K562 (cell line): ENCODE measurements at regions not wholly inside any gene's neighbourhood (a gene's known extent, or its start where the extent isn't known, plus 50 kb on each side); places are given as distances from the start of the nearest gene placed in this dataset.

ENCODE experiments used
- ATAC-seq: fragments of 200-7000 bp; cut with Tn5 transposase; 3 replicates; pipeline ENCODE4 v1.9.1; 2020; ENCODE audit warnings: moderate library complexity
- BruUV-seq: library from RNA; stranded (reverse); fragments of 400-500 nt; replicated peaks from 2 replicates; lab custom pipeline; 2021; lab: Mats Ljungman, UMichigan
- CTCF ChIA-PET: fragments of 300-600 bp; formaldehyde crosslinking; extraction: SDS; loops from one replicate; lab custom pipeline; 2021; ENCODE audit warnings: low intra/inter-chr PET ratio; lab: Yijun Ruan, JAX
- POLR2A ChIA-PET: fragments of 300-600, 350-650 bp; sonication (Branson Sonifier 250); formaldehyde crosslinking; extraction: SDS; loops from one replicate; lab custom pipeline; 2021; ENCODE audit warnings: antibody characterized with exemption, inconsistent platforms; lab: Yijun Ruan, JAX
- DNase-seq, 4 experiments: peaks; one replicate each; pipeline versions ENCODE4 v3.0.0 to v3.0.0-alpha.2; 2011 to 2018; ENCODE audit warnings: low spot score in 3 of 4, mixed read lengths in 3 of 4; ENCODE audit errors: extremely low read depth in 1 of 4
- FAIRE-seq: peaks from 2 replicates; lab custom pipeline; 2011; peaks lifted over from hg19 to GRCh38; lab: Jason Lieb, UNC
- H2AFZ ChIP-seq: 2 replicates; pipeline ENCODE4 v1.6.0; 2011; ENCODE audit warnings: low read depth, low read length, control low read depth, inconsistent platforms
- H3K27ac ChIP-seq: fragments of 200-600 bp; 3 replicates; pipeline ENCODE4 v1.8.0; 2011; ENCODE audit warnings: low read depth, mild to moderate bottlenecking, control low read depth, inconsistent platforms, low read length, moderate library complexity, mixed read lengths; ENCODE audit errors: extremely low read depth
- H3K27me3 ChIP-seq, 2 experiments: fragments of 300-600 bp in 1 of 2; 2 replicates in 1 of 2; 3 replicates in 1 of 2; pipeline versions ENCODE4 v1.6.0 to v1.8.0; 2011; ENCODE audit warnings: inconsistent platforms in 2 of 2, low read length in 2 of 2, mild to moderate bottlenecking in 1 of 2, mixed read lengths in 1 of 2, moderate library complexity in 1 of 2; ENCODE audit not compliant: control insufficient read depth in 2 of 2, insufficient read depth in 2 of 2
- H3K36me3 ChIP-seq: fragments of 300-600 bp; 3 replicates; pipeline ENCODE4 v1.8.0; 2011; ENCODE audit warnings: mild to moderate bottlenecking, low read length, inconsistent platforms; ENCODE audit not compliant: control insufficient read depth, insufficient read depth
- H3K4me1 ChIP-seq, 2 experiments: fragments of 200-600 bp in 1 of 2; replicated peaks in 1 of 2; 2 replicates in 1 of 2; 3 replicates in 1 of 2; pipeline versions ENCODE4 v1.5.1 to v1.8.0; 2011; ENCODE audit warnings: inconsistent platforms in 2 of 2, low read length in 2 of 2, mild to moderate bottlenecking in 1 of 2, mixed read lengths in 1 of 2, moderate library complexity in 1 of 2; ENCODE audit not compliant: control insufficient read depth in 2 of 2, insufficient read depth in 2 of 2
- H3K4me2 ChIP-seq: 2 replicates; pipeline ENCODE4 v1.6.1; 2011; ENCODE audit warnings: low read length, control low read depth, inconsistent platforms, mixed read lengths; ENCODE audit not compliant: insufficient read depth
- H3K4me3 ChIP-seq: fragments of 200-600 bp; sonication (generic), shearing (Covaris generic); 2 replicates; pipeline ENCODE4 v1.5.1; 2016; ENCODE audit warnings: control low read depth, inconsistent platforms
- H3K79me2 ChIP-seq: fragments of 200-600 bp; 3 replicates; pipeline ENCODE4 v1.8.0; 2011; ENCODE audit warnings: low read length, inconsistent platforms; ENCODE audit not compliant: control insufficient read depth, insufficient read depth
- H3K9ac ChIP-seq, 2 experiments: 2 replicates each; pipeline versions ENCODE4 v1.6.0 to v1.6.1; 2011; ENCODE audit warnings: low read depth in 2 of 2, low read length in 2 of 2, control low read depth in 1 of 2, inconsistent platforms in 1 of 2, mild to moderate bottlenecking in 1 of 2, mixed read lengths in 1 of 2; ENCODE audit not compliant: insufficient read depth in 1 of 2
- H3K9me1 ChIP-seq: one replicate; pipeline ENCODE4 v1.6.0; 2011; ENCODE audit warnings: inconsistent platforms, mild to moderate bottlenecking, low read length, moderate library complexity; ENCODE audit not compliant: control insufficient read depth, insufficient read depth
- H3K9me3 ChIP-seq: replicated peaks from 2 replicates; pipeline ENCODE4 v1.5.1; 2011; ENCODE audit warnings: low read depth, low read length, inconsistent platforms; ENCODE audit not compliant: control insufficient read depth, insufficient read depth
- H4K20me1 ChIP-seq: replicated peaks from 2 replicates; pipeline ENCODE4 v1.6.1; 2011; ENCODE audit warnings: low read length, inconsistent platforms, mixed read lengths; ENCODE audit not compliant: control insufficient read depth, insufficient read depth
- CHAMP1 ChIP-seq: fragments of 450-650 bp; IDR thresholded peaks from 2 replicates; pipeline ENCODE4 v1.6.1; 2016; ENCODE audit warnings: mild to moderate bottlenecking
- DNMT1 ChIP-seq: fragments of 450-650 bp; IDR thresholded peaks from 2 replicates; pipeline ENCODE4 v1.6.1; 2016; ENCODE audit warnings: antibody characterized with exemption, mild to moderate bottlenecking
- FOXA3 ChIP-seq, 2 experiments: fragments of 450-650 bp in 1 of 2; sonication (generic) in 1 of 2; formaldehyde crosslinking; IDR thresholded peaks in 1 of 2; conservative IDR thresholded peaks in 1 of 2; 2 replicates each; pipeline versions ENCODE4 v1.4.0 to v1.8.0; 2020 to 2022; ENCODE audit warnings: mild to moderate bottlenecking in 2 of 2, missing genetic modification reagents in 1 of 2
- GTF2A2 ChIP-seq: IDR thresholded peaks from 2 replicates; pipeline ENCODE4 v1.6.1; 2016; ENCODE audit warnings: mild to moderate bottlenecking, missing genetic modification characterization, missing compliant biosample characterization
- PHF8 ChIP-seq: fragments of 200-600 bp; sonication (generic); IDR thresholded peaks from 2 replicates; pipeline ENCODE4 v1.6.1; 2012; ENCODE audit warnings: mixed run types, mild to moderate bottlenecking, inconsistent platforms, low read length, moderate library complexity, borderline replicate concordance
- REST ChIP-seq, 2 experiments: fragments of 450-650 bp; formaldehyde crosslinking in 1 of 2; IDR thresholded peaks; 2 replicates each; pipeline versions ENCODE4 v1.4.0 to v1.6.1; 2014 to 2020; ENCODE audit warnings: mild to moderate bottlenecking in 2 of 2, borderline replicate concordance in 1 of 2, low read depth in 1 of 2
- TAF7 ChIP-seq: fragments of 450-650 bp; IDR thresholded peaks from 2 replicates; pipeline ENCODE4 v1.6.1; 2016; ENCODE audit warnings: missing genetic modification characterization, missing compliant biosample characterization
- ZNF133 ChIP-seq: fragments of 250-450 bp; sonication (Bioruptor Pico); IDR thresholded peaks from 2 replicates; pipeline ENCODE4 v1.4.0; 2020; ENCODE audit warnings: mild to moderate bottlenecking
- ZNF184 ChIP-seq: sonication (generic); formaldehyde crosslinking; IDR thresholded peaks from 2 replicates; pipeline ENCODE4 v1.5.0; 2020; ENCODE audit warnings: missing genetic modification reagents
- ZNF740 ChIP-seq, 3 experiments: fragments of 200-800 bp in 1 of 3; sonication (Bioruptor generic) in 1 of 3; sonication (generic) in 1 of 3; formaldehyde crosslinking in 1 of 3; IDR thresholded peaks; 2 replicates each; pipeline versions ENCODE4 v1.6.1 to v1.8.0; 2016 to 2022; ENCODE audit warnings: mild to moderate bottlenecking in 2 of 3, missing compliant biosample characterization in 2 of 3, missing genetic modification characterization in 2 of 3, missing genetic modification reagents in 1 of 3
- ZNF785 ChIP-seq: fragments of 250-450 bp; sonication (Bioruptor Pico); IDR thresholded peaks from 2 replicates; pipeline ENCODE4 v1.4.0; 2020; ENCODE audit warnings: mild to moderate bottlenecking
- whole genome bisulfite sequencing: fragments of 100-300 bp; shearing (Covaris generic); methylation state at CpG from one replicate; pipeline ENCODE4 v1.1.6; 2016; ENCODE audit warnings: low coverage, mixed read lengths; ENCODE audit not compliant: insufficient coverage; ENCODE audit errors: missing lambda C conversion rate; 5-methylcytosine and 5-hydroxymethylcytosine counted together
- in situ Hi-C: fragments of 300-500 bp; cut with MboI; formaldehyde crosslinking; loops from 4 replicates; pipeline ENCODE4 v1.15.0; 2018; ENCODE audit warnings: inconsistent platforms, mixed read lengths
- intact Hi-C: fragments of 100-400 bp; cut with micrococcal nuclease; formaldehyde crosslinking; loops from 2 replicates; pipeline ENCODE4 v1.14.2; 2022

- no peak overlapping the region for H3K4me3 ChIP-seq
- H3K4me1 ChIP-seq, result no peaks in the 10 kb centered on the region
- POLR2A ChIA-PET, result no interaction called here
- no peaks in the 10 kb centered on the region for H3K9me3 ChIP-seq
- no peak for ATAC-seq
- no peak overlapping the region for H3K4me2 ChIP-seq
- H3K79me2 ChIP-seq, result no peaks in the 10 kb centered on the region
- in situ Hi-C loops, result no loop called here
- DNase-seq, result no peak
- H3K9ac ChIP-seq, result no peak overlapping the region
- FAIRE-seq, result no peak
- H4K20me1 ChIP-seq, result no peaks in the 10 kb centered on the region
- H3K27me3 ChIP-seq, result no peaks in the 10 kb centered on the region
- intact Hi-C loops, result no loop called here
- H3K36me3 ChIP-seq, result no peaks in the 10 kb centered on the region
- H3K27ac ChIP-seq, result no peak overlapping the region
- no peak overlapping the region for H2AFZ ChIP-seq
- CTCF ChIA-PET, result no interaction called here
- no TSS peak for BruUV-seq
- H3K9me1 ChIP-seq, result no peaks in the 10 kb centered on the region
- WGBS, result 3% methylated on average over 5 of the region's 5 CpGs
- TF ChIP-seq ZNF785, result no peak
- TF ChIP-seq ZNF133 (CRISPR knock-in tag), result no peak
- no peak for TF ChIP-seq ZNF740 (CRISPR knock-in tag; IDR thresholded peaks at IDR 0.05)
- no peak for TF ChIP-seq ZNF740 (tag; IDR thresholded peaks at IDR 0.05)
- no peak for TF ChIP-seq REST (IDR thresholded peaks at IDR 0.05; ENCODE audit: borderline replicate concordance)
- TF ChIP-seq REST (CRISPR knock-in tag; IDR thresholded peaks at IDR 0.05; ENCODE audit: low read depth), result no peak
- no peak for TF ChIP-seq ZNF184 (CRISPR knock-in tag)
- TF ChIP-seq TAF7, result no peak
- TF ChIP-seq FOXA3 (CRISPR knock-in tag; conservative IDR thresholded peaks at IDR 0.05 in 1 of 2, IDR thresholded peaks at IDR 0.05 in 1 of 2), result no peak
- TF ChIP-seq GTF2A2 (tag), result no peak
- TF ChIP-seq DNMT1, result no peak
- no peak for TF ChIP-seq CHAMP1
- TF ChIP-seq PHF8, result no peak
Observed at GRCh38 chr4:27119239-27119638, 258.6 kb downstream of the STIM2 start.
